Neural cell (in vitro differentiated cells): ENCODE measurements at regions not wholly inside any gene's neighbourhood (a gene's known extent, or its start where the extent isn't known, plus 50 kb on each side); places are given as distances from the start of the nearest gene placed in this dataset.

Experiments used
- H2AFZ ChIP-seq: fragments of 200-600, 300-800 bp; sonication (generic), shearing (Covaris generic); 2 replicates; pipeline ENCODE4 v1.6.0; 2014; ENCODE audit warnings: low read depth, mild to moderate bottlenecking, antibody characterized with exemption, low read length, moderate library complexity
- H3F3A ChIP-seq: fragments of 200-600 bp; shearing (Covaris generic); 2 replicates; pipeline ENCODE4 v1.6.1; 2016; ENCODE audit warnings: mild to moderate bottlenecking, moderate library complexity, mixed read lengths, antibody characterized with exemption, low read length; ENCODE audit not compliant: insufficient read depth, poor library complexity, severe bottlenecking
- H3K27ac ChIP-seq: fragments of 200-600, 300-800 bp; sonication (generic), shearing (Covaris generic); 2 replicates; pipeline ENCODE4 v1.5.1; 2014; ENCODE audit warnings: mild to moderate bottlenecking, low read length, moderate library complexity
- H3K27me3 ChIP-seq: fragments of 300-800, 200-600 bp; sonication (generic), shearing (Covaris generic); 2 replicates; pipeline ENCODE4 v1.6.0; 2014; ENCODE audit warnings: mild to moderate bottlenecking, low read depth, low read length, moderate library complexity; ENCODE audit not compliant: insufficient read depth
- H3K36me3 ChIP-seq: fragments of 300-800, 200-600 bp; sonication (generic), shearing (Covaris generic); 2 replicates; pipeline ENCODE4 v1.5.1; 2014; ENCODE audit warnings: mild to moderate bottlenecking, antibody characterized with exemption, low read length, moderate library complexity; ENCODE audit not compliant: insufficient read depth
- H3K4me2 ChIP-seq: fragments of 300-800, 200-600 bp; sonication (generic), shearing (Covaris generic); 2 replicates; pipeline ENCODE4 v1.6.0; 2014; ENCODE audit warnings: mild to moderate bottlenecking, low read length
- H3K4me3 ChIP-seq: fragments of 300-800, 200-600 bp; sonication (generic), shearing (Covaris generic); 2 replicates; pipeline ENCODE4 v1.5.1; 2014; ENCODE audit warnings: mild to moderate bottlenecking, low read length, moderate library complexity
- H3K79me2 ChIP-seq: fragments of 200-600 bp; shearing (Covaris generic); replicated peaks from 2 replicates; pipeline ENCODE4 v1.6.0; 2014; ENCODE audit warnings: mild to moderate bottlenecking, low read length, moderate library complexity; ENCODE audit not compliant: insufficient read depth
- H3K9ac ChIP-seq: fragments of 300-800, 200-600 bp; sonication (generic), shearing (Covaris generic); 2 replicates; pipeline ENCODE4 v1.6.1; 2016; ENCODE audit warnings: mild to moderate bottlenecking, low read length, mixed read lengths
- H3K9me2 ChIP-seq: fragments of 200-600 bp; shearing (Covaris generic); 2 replicates; pipeline ENCODE4 v1.6.1; 2016; ENCODE audit warnings: mild to moderate bottlenecking, low read length, mixed read lengths; ENCODE audit not compliant: insufficient read depth
- H3K9me3 ChIP-seq: fragments of 200-600, 300-800 bp; sonication (generic), shearing (Covaris generic); 2 replicates; pipeline ENCODE4 v1.6.1; 2016; ENCODE audit warnings: mild to moderate bottlenecking, mixed run types, low read length, moderate library complexity, mixed read lengths
- H4K20me1 ChIP-seq: fragments of 200-600 bp; shearing (Covaris generic); 2 replicates; pipeline ENCODE4 v1.6.1; 2016; ENCODE audit warnings: mild to moderate bottlenecking, mixed run types; ENCODE audit not compliant: insufficient read depth
- EP300 ChIP-seq: fragments of 450-650 bp; conservative IDR thresholded peaks from 2 replicates; pipeline ENCODE4 v1.6.1; 2014; ENCODE audit warnings: antibody characterized with exemption, mild to moderate bottlenecking, moderate library complexity; ENCODE audit not compliant: poor library complexity, severe bottlenecking
- EZH2 ChIP-seq: fragments of 200-600, 300-800 bp; shearing (Covaris generic), sonication (generic); IDR thresholded peaks from 2 replicates; pipeline ENCODE4 v1.6.1; 2014; ENCODE audit warnings: antibody characterized with exemption, low read length, borderline replicate concordance, mild to moderate bottlenecking; ENCODE audit not compliant: insufficient read depth, poor library complexity, severe bottlenecking
- MXI1 ChIP-seq: fragments of 450-650 bp; conservative IDR thresholded peaks from 2 replicates; pipeline ENCODE4 v1.6.1; 2014; ENCODE audit warnings: antibody characterized with exemption, mild to moderate bottlenecking; ENCODE audit not compliant: poor library complexity, severe bottlenecking
- POLR2AphosphoS5 ChIP-seq: IDR thresholded peaks from 2 replicates; pipeline ENCODE4 v1.6.1; 2012
- RAD21 ChIP-seq: fragments of 450-650 bp; conservative IDR thresholded peaks from 2 replicates; pipeline ENCODE4 v1.6.1; 2014; ENCODE audit warnings: antibody characterized with exemption, mild to moderate bottlenecking, moderate library complexity
- SMC3 ChIP-seq: fragments of 450-650 bp; conservative IDR thresholded peaks from 2 replicates; pipeline ENCODE4 v1.6.1; 2014; ENCODE audit warnings: antibody characterized with exemption, mild to moderate bottlenecking, moderate library complexity; ENCODE audit not compliant: poor library complexity
- TAF1 ChIP-seq: IDR thresholded peaks from 2 replicates; pipeline ENCODE4 v1.6.1; 2012; ENCODE audit warnings: low read depth
- TF ChIP-seq, protein P1 (sequence below): IDR thresholded peaks from 2 replicates; pipeline ENCODE4 v1.6.1; 2012; ENCODE audit warnings: borderline replicate concordance
- TF ChIP-seq, protein P2 (sequence below): fragments of 450-650 bp; IDR thresholded peaks from 2 replicates; pipeline ENCODE4 v1.5.1; 2014; ENCODE audit warnings: antibody characterized with exemption, mild to moderate bottlenecking, moderate library complexity; ENCODE audit not compliant: poor library complexity, severe bottlenecking

DNA sequence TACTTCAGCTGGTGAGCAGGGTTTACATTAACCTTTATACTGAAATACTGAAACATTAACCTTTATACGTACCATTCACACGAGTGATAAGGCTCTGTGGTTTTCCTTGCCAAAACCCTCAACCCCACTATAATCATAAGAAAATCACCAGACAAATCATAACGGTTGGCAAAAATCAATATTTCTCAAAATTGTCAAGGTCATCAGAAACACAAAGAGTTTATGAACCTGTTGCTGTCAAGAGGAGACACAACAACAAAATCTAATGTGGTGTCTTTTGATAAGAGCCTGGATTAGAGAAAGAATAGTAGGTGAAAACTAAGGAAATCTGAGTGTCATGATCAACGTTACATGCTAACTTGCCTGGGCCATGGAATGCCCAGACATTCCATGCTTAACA is 396.9 kb upstream of the TMEFF2 start:
- Histone ChIP-seq H3K27ac (no peak overlapping the region), H3K27me3 (no peaks in the 10 kb centered on the region), H4K20me1 (no peaks in the 10 kb centered on the region), H3K79me2 (no peaks in the 10 kb centered on the region), H2AFZ (no peak overlapping the region), H3K9me3 (no peaks in the 10 kb centered on the region), H3K4me3 (no peak overlapping the region), H3K36me3 (no peaks in the 10 kb centered on the region), H3K9me2 (no peaks in the 10 kb centered on the region), H3K9ac (no peak overlapping the region), H3K4me2 (no peak overlapping the region), H3F3A (no peaks in the 10 kb centered on the region)
- TF ChIP-seq RAD21 = no peak
- no peak for TF ChIP-seq SMC3
- TF ChIP-seq EP300 = no peak
- no peak for TF ChIP-seq TAF1
- TF ChIP-seq, protein P1, sequence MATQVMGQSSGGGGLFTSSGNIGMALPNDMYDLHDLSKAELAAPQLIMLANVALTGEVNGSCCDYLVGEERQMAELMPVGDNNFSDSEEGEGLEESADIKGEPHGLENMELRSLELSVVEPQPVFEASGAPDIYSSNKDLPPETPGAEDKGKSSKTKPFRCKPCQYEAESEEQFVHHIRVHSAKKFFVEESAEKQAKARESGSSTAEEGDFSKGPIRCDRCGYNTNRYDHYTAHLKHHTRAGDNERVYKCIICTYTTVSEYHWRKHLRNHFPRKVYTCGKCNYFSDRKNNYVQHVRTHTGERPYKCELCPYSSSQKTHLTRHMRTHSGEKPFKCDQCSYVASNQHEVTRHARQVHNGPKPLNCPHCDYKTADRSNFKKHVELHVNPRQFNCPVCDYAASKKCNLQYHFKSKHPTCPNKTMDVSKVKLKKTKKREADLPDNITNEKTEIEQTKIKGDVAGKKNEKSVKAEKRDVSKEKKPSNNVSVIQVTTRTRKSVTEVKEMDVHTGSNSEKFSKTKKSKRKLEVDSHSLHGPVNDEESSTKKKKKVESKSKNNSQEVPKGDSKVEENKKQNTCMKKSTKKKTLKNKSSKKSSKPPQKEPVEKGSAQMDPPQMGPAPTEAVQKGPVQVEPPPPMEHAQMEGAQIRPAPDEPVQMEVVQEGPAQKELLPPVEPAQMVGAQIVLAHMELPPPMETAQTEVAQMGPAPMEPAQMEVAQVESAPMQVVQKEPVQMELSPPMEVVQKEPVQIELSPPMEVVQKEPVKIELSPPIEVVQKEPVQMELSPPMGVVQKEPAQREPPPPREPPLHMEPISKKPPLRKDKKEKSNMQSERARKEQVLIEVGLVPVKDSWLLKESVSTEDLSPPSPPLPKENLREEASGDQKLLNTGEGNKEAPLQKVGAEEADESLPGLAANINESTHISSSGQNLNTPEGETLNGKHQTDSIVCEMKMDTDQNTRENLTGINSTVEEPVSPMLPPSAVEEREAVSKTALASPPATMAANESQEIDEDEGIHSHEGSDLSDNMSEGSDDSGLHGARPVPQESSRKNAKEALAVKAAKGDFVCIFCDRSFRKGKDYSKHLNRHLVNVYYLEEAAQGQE = no peak
- TF ChIP-seq MXI1 = no peak
- TF ChIP-seq POLR2AphosphoS5 = no peak
- TF ChIP-seq, protein P2, sequence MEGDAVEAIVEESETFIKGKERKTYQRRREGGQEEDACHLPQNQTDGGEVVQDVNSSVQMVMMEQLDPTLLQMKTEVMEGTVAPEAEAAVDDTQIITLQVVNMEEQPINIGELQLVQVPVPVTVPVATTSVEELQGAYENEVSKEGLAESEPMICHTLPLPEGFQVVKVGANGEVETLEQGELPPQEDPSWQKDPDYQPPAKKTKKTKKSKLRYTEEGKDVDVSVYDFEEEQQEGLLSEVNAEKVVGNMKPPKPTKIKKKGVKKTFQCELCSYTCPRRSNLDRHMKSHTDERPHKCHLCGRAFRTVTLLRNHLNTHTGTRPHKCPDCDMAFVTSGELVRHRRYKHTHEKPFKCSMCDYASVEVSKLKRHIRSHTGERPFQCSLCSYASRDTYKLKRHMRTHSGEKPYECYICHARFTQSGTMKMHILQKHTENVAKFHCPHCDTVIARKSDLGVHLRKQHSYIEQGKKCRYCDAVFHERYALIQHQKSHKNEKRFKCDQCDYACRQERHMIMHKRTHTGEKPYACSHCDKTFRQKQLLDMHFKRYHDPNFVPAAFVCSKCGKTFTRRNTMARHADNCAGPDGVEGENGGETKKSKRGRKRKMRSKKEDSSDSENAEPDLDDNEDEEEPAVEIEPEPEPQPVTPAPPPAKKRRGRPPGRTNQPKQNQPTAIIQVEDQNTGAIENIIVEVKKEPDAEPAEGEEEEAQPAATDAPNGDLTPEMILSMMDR = no peak
- no peak for TF ChIP-seq EZH2

DNA sequence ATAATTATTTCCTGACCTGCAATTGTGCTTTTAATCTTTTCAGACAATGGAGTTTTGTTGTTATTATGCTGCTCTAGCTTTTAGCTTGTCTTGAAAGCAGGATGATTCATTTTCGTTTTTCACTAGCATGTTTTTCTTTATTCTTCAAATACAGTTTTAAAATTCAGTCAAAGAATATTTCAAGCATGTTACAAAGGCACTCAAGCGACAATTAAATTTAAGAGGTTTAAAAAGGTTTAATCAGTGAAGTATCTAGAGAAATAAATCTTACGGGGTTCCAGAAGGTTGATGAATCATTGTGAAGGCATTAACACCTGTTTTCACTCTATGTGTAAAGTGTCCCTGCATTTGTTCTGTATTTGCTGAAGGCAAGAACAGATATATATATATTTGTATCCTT is 390.7 kb upstream of the TMEFF2 start:
- H3K9ac ChIP-seq = no peak overlapping the region
- H3K4me2 ChIP-seq = no peak overlapping the region
- H3K27me3 ChIP-seq = no peaks in the 10 kb centered on the region
- H3F3A ChIP-seq = no peaks in the 10 kb centered on the region
- no peaks in the 10 kb centered on the region for H3K9me2 ChIP-seq
- TF ChIP-seq EZH2 = no peak
- H3K79me2 ChIP-seq = no peaks in the 10 kb centered on the region
- H2AFZ ChIP-seq = no peak overlapping the region
- H3K9me3 ChIP-seq = no peaks in the 10 kb centered on the region
- no peaks in the 10 kb centered on the region for H4K20me1 ChIP-seq
- no peaks in the 10 kb centered on the region for H3K36me3 ChIP-seq
- no peak overlapping the region for H3K4me3 ChIP-seq
- H3K27ac ChIP-seq = no peak overlapping the region

DNA sequence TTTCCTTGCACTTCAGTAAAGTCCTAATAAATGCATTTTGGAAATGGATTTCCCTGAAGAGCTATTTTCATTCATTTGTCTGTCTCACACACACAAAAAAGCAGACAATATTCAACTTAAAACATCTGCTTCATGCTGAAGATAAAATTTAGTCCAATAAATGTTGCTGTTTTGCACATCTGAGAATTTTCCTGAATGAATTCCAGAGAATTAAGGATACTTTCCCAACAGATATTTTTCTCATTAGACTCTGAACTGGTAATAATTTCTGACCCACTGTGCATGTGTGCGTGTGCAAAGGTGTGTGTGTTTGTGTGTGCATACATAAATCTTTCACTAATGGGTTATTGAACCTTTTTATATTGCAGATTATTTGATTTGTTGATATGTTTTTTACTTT is 390.2 kb upstream of the TMEFF2 start:
- no peak overlapping the region for H2AFZ ChIP-seq
- no peak overlapping the region for H3K27ac ChIP-seq
- no peak overlapping the region for H3K4me3 ChIP-seq
- no peaks in the 10 kb centered on the region for H3F3A ChIP-seq
- no peaks in the 10 kb centered on the region for H3K9me3 ChIP-seq
- H3K9ac ChIP-seq = no peak overlapping the region
- no peak overlapping the region for H3K4me2 ChIP-seq
- H3K79me2 ChIP-seq = no peaks in the 10 kb centered on the region
- no peaks in the 10 kb centered on the region for H3K27me3 ChIP-seq
- no peaks in the 10 kb centered on the region for H3K9me2 ChIP-seq
- TF ChIP-seq MXI1 (no peak), POLR2AphosphoS5 (no peak), EZH2 (no peak), RAD21 (no peak), EP300 (no peak)
- TF ChIP-seq, protein P2 = no peak
- TF ChIP-seq, protein P1 = no peak
- H3K36me3 ChIP-seq = no peaks in the 10 kb centered on the region
- H4K20me1 ChIP-seq = no peaks in the 10 kb centered on the region
